GM12874 (cell line): ENCODE measurements at regions not wholly inside any gene's neighbourhood (a gene's known extent, or its start where the extent isn't known, plus 50 kb on each side); places are given as distances from the start of the nearest gene placed in this dataset.

ENCODE experiments used
- CTCF ChIP-seq: IDR thresholded peaks from 2 replicates; pipeline ENCODE4 v1.5.1; 2011; ENCODE audit warnings: low read depth, mild to moderate bottlenecking, control low read depth, low read length, moderate library complexity; ENCODE audit not compliant: insufficient read depth

GRCh38 chr3:109963831-109964230 lies 626.5 kb upstream of the DPPA4 start:
- TF ChIP-seq CTCF: no peak

GRCh38 chr3:109973733-109974132 lies 636.4 kb upstream of the DPPA4 start:
- TF ChIP-seq CTCF: no peak

- no peak for TF ChIP-seq CTCF
Observed at GRCh38 chr3:109977897-109978296, 640.6 kb upstream of the DPPA4 start.

GRCh38 chr3:109982201-109982600 lies 644.9 kb upstream of the DPPA4 start:
- TF ChIP-seq CTCF: no peak

GRCh38 chr3:109984976-109985375 lies 647.6 kb upstream of the DPPA4 start:
- TF ChIP-seq CTCF: no peak

- TF ChIP-seq CTCF: no peak
Observed at GRCh38 chr3:109985943-109986555, 648.7 kb upstream of the DPPA4 start.

- no peak for TF ChIP-seq CTCF
Observed at GRCh38 chr3:109994853-109995252, 657.5 kb upstream of the DPPA4 start.
